Kidney (tissue), 13 donors: ENCODE measurements at regions not wholly inside any gene's neighbourhood (a gene's known extent, or its start where the extent isn't known, plus 50 kb on each side); places are given as distances from the start of the nearest gene placed in this dataset.

Experiments
- DNase-seq, 5 donors: peaks; one replicate each; pipeline ENCODE4 v3.0.0-alpha.2; 2013 to 2020
- FAIRE-seq: peaks from 2 replicates; lab custom pipeline; 2012; peaks lifted over from hg19 to GRCh38; lab: Jason Lieb, UNC
- H3K27ac ChIP-seq, 2 donors: one replicate each; pipeline ENCODE4 v1.7.0; 2013; ENCODE audit warnings: low read depth in 2 of 2, low read length in 2 of 2, inconsistent platforms in 1 of 2
- H3K27me3 ChIP-seq: one replicate; pipeline ENCODE4 v1.7.1; 2013; ENCODE audit warnings: low read length, inconsistent platforms; ENCODE audit not compliant: control insufficient read depth, insufficient read depth
- H3K36me3 ChIP-seq, 3 donors: one replicate each; pipeline versions ENCODE4 v1.7.0 to v1.7.1; 2013; ENCODE audit warnings: low read length in 3 of 3, control low read depth in 1 of 3, inconsistent platforms in 1 of 3; ENCODE audit not compliant: insufficient read depth in 3 of 3, control insufficient read depth in 2 of 3
- H3K4me1 ChIP-seq, 3 donors: one replicate each; pipeline versions ENCODE4 v1.7.0 to v1.7.1; 2013; ENCODE audit warnings: low read length in 3 of 3, inconsistent platforms in 1 of 3, low read depth in 1 of 3; ENCODE audit not compliant: control insufficient read depth in 2 of 3, insufficient read depth in 2 of 3
- H3K4me3 ChIP-seq, 3 donors: one replicate each; pipeline versions ENCODE4 v1.7.0 to v1.8.1; 2013; ENCODE audit warnings: low read length in 3 of 3, control low read depth in 1 of 3, inconsistent platforms in 1 of 3
- H3K9ac ChIP-seq, 3 donors: one replicate each; pipeline versions ENCODE4 v1.7.0 to v1.7.1; 2013; ENCODE audit warnings: low read length in 3 of 3, control low read depth in 1 of 3, inconsistent platforms in 1 of 3
- H3K9me3 ChIP-seq, 3 donors: one replicate each; pipeline versions ENCODE4 v1.7.0 to v1.7.1; 2013; ENCODE audit warnings: low read length in 3 of 3, control low read depth in 1 of 3, inconsistent platforms in 1 of 3; ENCODE audit not compliant: control insufficient read depth in 2 of 3, insufficient read depth in 1 of 3
- CTCF ChIP-seq: IDR thresholded peaks from 3 replicates; pipeline ENCODE4 v1.5.1; 2012; ENCODE audit warnings: mild to moderate bottlenecking, moderate library complexity, borderline replicate concordance; ENCODE audit not compliant: insufficient read depth; ENCODE audit errors: extremely low read depth
- intact Hi-C: fragments of 100-400 bp; cut with DNase I; formaldehyde crosslinking; loops from one replicate; pipeline ENCODE4 v1.11.1; 2022
- donor health status: control.
- donor health status: control.
- donor health status: control.
- donor health status: control.
- donor health status: control.
- donor health status: DM: yes; HTN: yes; CAD: no.
- donor health status: Normal renal cell carcinoma (clear cell type).

- H3K9ac ChIP-seq, result no peak overlapping the region
- H3K4me3 ChIP-seq, result no peak overlapping the region
- H3K9me3 ChIP-seq, result no peaks in the 10 kb centered on the region
- peak in 2 of 5 donors; percentile 44 to 49 for DNase-seq
- H3K27me3 ChIP-seq, result no peaks in the 10 kb centered on the region
- no peak for FAIRE-seq
- intact Hi-C loops, result no loop called here
- no peak overlapping the region for H3K27ac ChIP-seq
- H3K36me3 ChIP-seq, result no peaks in the 10 kb centered on the region
- peaks cover 0 to 4% (median 0%) of the 10 kb centered on the region in 3 donors for H3K4me1 ChIP-seq
- no peak for TF ChIP-seq CTCF
Observed at GRCh38 chr11:13881226-13881905, 81.2 kb upstream of the SPON1 start.

GRCh38 chr11:13883042-13883441 is 79.5 kb upstream of the SPON1 start:
- H3K36me3 ChIP-seq, result no peaks in the 10 kb centered on the region
- H3K9me3 ChIP-seq, result no peaks in the 10 kb centered on the region
- H3K27me3 ChIP-seq, result no peaks in the 10 kb centered on the region
- intact Hi-C loops, result no loop called here
- no peak overlapping the region for H3K4me3 ChIP-seq
- peak in 1 of 5 donors; percentile 30 for DNase-seq
- peaks cover 0 to 3% (median 0%) of the 10 kb centered on the region in 3 donors for H3K4me1 ChIP-seq
- no peak overlapping the region for H3K27ac ChIP-seq
- no peak for FAIRE-seq
- H3K9ac ChIP-seq, result no peak overlapping the region
- no peak for TF ChIP-seq CTCF

GRCh38 chr11:13883589-13883988 is 78.9 kb upstream of the SPON1 start:
- DNase-seq (no peak), FAIRE-seq (no peak)
- intact Hi-C loops, result no loop called here
- Histone ChIP-seq H3K9me3 (no peaks in the 10 kb centered on the region), H3K9ac (no peak overlapping the region), H3K27ac (no peak overlapping the region), H3K4me1 (no peaks in the 10 kb centered on the region), H3K27me3 (no peaks in the 10 kb centered on the region), H3K36me3 (no peaks in the 10 kb centered on the region), H3K4me3 (no peak overlapping the region)
- TF ChIP-seq CTCF, result no peak
